Neural crest cell (in vitro differentiated cells): ENCODE measurements at regions not wholly inside any gene's neighbourhood (a gene's known extent, or its start where the extent isn't known, plus 50 kb on each side); places are given as distances from the start of the nearest gene placed in this dataset.

Source experiments
- DNase-seq: peaks from one replicate; pipeline ENCODE4 v3.0.0; 2021; ENCODE audit warnings: low read depth, mixed read lengths, low spot score
- H3K27ac Mint-ChIP-seq: one replicate; pipeline ENCODE4 v1.8.0; 2021; ENCODE audit warnings: mild to moderate bottlenecking, mixed read lengths; ENCODE audit not compliant: unreplicated experiment
- H3K27me3 Mint-ChIP-seq: 2 replicates; pipeline ENCODE4 v1.8.0; 2021; ENCODE audit warnings: low read depth, mild to moderate bottlenecking, mixed read lengths
- H3K36me3 Mint-ChIP-seq: 2 replicates; pipeline ENCODE4 v1.8.0; 2021; ENCODE audit warnings: low read depth, mild to moderate bottlenecking, mixed read lengths
- H3K4me1 Mint-ChIP-seq: 2 replicates; pipeline ENCODE4 v1.8.0; 2021; ENCODE audit warnings: mixed read lengths
- H3K4me3 Mint-ChIP-seq: one replicate; pipeline ENCODE4 v1.8.0; 2021; ENCODE audit warnings: mild to moderate bottlenecking, mixed read lengths
- H3K9me3 Mint-ChIP-seq: 2 replicates; pipeline ENCODE4 v1.8.0; 2021; ENCODE audit warnings: mixed read lengths
- TF ChIP-seq, protein P1 (sequence below): fragments of 200-600 bp; sonication (generic); conservative IDR thresholded peaks from 2 replicates; pipeline ENCODE4 v1.5.0; 2021; ENCODE audit warnings: antibody characterized with exemption, mild to moderate bottlenecking

DNA sequence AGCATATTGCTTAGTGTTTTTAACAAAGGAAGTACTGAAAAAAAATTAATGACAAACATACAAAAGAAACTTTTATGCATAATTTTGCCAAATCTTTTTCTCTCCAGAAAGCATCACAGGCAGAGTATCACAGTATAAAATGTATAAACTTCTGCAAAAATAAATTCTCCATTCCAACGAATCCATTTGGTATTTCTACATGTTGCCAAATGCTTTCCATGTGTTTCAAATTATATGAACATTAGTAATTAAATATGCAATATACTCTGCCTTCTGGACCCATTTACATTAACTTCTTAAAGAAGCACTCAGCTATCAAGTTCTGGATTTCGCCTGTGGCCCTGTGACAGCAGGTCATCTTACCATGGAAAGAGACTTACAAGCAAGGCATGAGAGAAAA is 189.1 kb upstream of the ALCAM start:
- H3K27me3 Mint-ChIP-seq, result no peaks in the 10 kb centered on the region
- no peaks in the 10 kb centered on the region for H3K4me1 Mint-ChIP-seq
- H3K4me3 Mint-ChIP-seq, result no peak overlapping the region
- DNase-seq, result no peak
- no peaks in the 10 kb centered on the region for H3K9me3 Mint-ChIP-seq
- TF ChIP-seq, protein P1, sequence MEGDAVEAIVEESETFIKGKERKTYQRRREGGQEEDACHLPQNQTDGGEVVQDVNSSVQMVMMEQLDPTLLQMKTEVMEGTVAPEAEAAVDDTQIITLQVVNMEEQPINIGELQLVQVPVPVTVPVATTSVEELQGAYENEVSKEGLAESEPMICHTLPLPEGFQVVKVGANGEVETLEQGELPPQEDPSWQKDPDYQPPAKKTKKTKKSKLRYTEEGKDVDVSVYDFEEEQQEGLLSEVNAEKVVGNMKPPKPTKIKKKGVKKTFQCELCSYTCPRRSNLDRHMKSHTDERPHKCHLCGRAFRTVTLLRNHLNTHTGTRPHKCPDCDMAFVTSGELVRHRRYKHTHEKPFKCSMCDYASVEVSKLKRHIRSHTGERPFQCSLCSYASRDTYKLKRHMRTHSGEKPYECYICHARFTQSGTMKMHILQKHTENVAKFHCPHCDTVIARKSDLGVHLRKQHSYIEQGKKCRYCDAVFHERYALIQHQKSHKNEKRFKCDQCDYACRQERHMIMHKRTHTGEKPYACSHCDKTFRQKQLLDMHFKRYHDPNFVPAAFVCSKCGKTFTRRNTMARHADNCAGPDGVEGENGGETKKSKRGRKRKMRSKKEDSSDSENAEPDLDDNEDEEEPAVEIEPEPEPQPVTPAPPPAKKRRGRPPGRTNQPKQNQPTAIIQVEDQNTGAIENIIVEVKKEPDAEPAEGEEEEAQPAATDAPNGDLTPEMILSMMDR, result no peak
- H3K27ac Mint-ChIP-seq, result no peak overlapping the region
- H3K36me3 Mint-ChIP-seq, result no peaks in the 10 kb centered on the region

DNA sequence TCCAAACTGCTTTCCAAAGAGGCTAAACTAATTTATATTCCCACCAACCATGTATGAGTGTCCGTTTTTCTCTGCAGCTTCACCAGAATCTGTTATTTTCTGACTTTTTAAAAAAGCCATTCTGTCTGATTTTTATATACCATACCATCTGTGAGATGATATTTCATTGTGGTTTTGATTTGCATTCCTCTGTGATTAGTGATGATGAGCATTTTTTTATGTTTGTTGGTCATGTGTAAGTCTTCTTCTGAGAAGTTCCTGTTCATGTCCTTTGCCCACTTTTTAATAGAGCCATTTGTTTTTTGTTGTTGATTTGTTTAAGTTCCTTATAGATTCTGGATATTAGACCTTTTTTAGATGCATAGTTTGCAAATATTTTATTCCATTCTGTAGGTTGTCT is 179.4 kb upstream of the ALCAM start:
- no peaks in the 10 kb centered on the region for H3K27me3 Mint-ChIP-seq
- no peak overlapping the region for H3K4me3 Mint-ChIP-seq
- no peak for DNase-seq
- TF ChIP-seq, protein P1, result no peak
- peaks cover 5% of the 10 kb centered on the region for H3K36me3 Mint-ChIP-seq
- no peak overlapping the region for H3K27ac Mint-ChIP-seq
- no peaks in the 10 kb centered on the region for H3K4me1 Mint-ChIP-seq
- peaks cover 3% of the 10 kb centered on the region for H3K9me3 Mint-ChIP-seq

DNA sequence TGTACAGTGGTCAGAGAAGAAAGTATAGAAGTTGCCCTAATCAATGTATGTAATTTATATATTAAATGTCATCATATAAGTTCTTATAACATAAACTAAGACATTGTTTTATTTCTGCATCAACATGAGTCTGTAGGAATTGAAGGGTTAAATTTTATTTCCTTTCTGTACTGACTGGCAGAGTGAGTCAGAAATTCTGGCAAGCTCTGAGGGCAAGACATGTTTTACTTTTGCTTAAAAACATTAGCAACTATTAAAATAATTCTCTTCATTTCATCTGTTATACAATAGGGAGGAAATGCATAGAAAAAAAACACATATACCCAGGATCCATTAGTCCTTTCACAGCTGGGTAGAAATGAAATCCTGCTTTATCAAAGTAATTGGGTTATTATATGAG is 171.4 kb upstream of the ALCAM start:
- no peak for DNase-seq
- Mint-ChIP-seq H3K36me3 (peaks cover 3% of the 10 kb centered on the region), H3K4me1 (no peaks in the 10 kb centered on the region), H3K9me3 (peaks cover 4% of the 10 kb centered on the region), H3K27ac (no peak overlapping the region), H3K4me3 (no peak overlapping the region), H3K27me3 (no peaks in the 10 kb centered on the region)
- TF ChIP-seq, protein P1, result no peak

DNA sequence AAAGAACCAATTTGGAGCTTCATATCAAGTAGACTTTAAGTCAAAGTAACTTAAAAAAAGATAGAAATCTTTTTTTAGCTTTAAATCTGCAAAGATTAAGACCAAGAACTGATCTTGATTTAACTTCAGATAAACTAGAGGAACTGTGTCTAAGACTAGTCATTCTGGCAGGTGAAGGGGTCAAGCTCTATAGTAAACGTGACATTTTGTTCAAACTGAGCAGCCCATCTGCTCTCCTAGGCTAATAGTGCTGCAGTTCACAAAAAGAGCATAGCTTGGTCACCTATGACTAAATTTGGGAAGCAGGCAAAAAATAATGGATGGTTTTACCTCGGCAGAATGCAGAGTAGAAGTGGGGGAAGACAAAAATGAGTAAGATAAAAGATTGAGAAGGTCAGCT is 168.8 kb upstream of the ALCAM start:
- TF ChIP-seq, protein P1, result no peak
- no peak for DNase-seq
- peaks cover 2% of the 10 kb centered on the region for H3K9me3 Mint-ChIP-seq
- no peaks in the 10 kb centered on the region for H3K36me3 Mint-ChIP-seq
- no peaks in the 10 kb centered on the region for H3K27me3 Mint-ChIP-seq
- H3K27ac Mint-ChIP-seq, result no peak overlapping the region
- H3K4me3 Mint-ChIP-seq, result no peak overlapping the region
- H3K4me1 Mint-ChIP-seq, result no peaks in the 10 kb centered on the region

DNA sequence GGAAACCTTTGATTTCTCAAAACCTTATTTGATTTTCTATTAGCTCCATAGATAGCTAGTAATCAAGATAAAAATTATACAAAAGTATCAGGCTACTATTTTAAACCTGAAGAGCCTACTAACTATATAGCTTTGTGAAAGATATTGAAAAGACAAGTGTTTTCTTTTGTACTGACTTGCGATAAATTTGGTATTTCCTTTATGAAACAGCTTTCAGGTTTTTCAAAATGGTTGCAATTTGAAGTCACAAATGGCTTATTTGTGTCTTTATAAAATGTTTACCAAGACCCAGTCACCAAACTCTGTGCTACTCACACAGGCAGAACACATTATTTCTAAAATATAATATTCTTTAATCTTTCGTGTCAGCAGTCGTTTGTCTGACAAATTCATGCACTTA is 167.5 kb upstream of the ALCAM start:
- no peak overlapping the region for H3K4me3 Mint-ChIP-seq
- H3K27ac Mint-ChIP-seq, result no peak overlapping the region
- TF ChIP-seq, protein P1, result no peak
- H3K9me3 Mint-ChIP-seq, result no peaks in the 10 kb centered on the region
- DNase-seq, result no peak
- H3K36me3 Mint-ChIP-seq, result no peaks in the 10 kb centered on the region
- no peaks in the 10 kb centered on the region for H3K4me1 Mint-ChIP-seq
- no peaks in the 10 kb centered on the region for H3K27me3 Mint-ChIP-seq

DNA sequence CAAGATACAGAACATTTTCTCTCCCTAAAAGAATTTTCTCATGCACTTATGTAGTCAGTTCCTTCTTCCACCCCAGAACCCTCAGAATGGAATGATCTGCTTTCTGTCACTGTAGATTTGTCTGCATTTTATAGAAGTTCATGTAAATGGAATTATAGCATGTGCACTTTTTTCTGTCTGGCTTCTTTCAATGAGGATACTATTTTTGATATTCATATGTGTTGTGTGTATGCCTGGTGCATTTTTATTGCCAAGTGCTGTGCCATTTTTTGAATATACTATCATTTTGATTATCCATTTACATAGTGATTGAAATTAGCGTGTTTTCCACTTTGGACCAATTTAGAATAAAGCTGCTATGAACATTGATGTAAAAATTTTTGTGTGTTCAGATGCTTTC is 156.6 kb upstream of the ALCAM start:
- peaks cover 2% of the 10 kb centered on the region for H3K9me3 Mint-ChIP-seq
- TF ChIP-seq, protein P1, result no peak
- no peaks in the 10 kb centered on the region for H3K27me3 Mint-ChIP-seq
- DNase-seq, result no peak
- H3K36me3 Mint-ChIP-seq, result no peaks in the 10 kb centered on the region
- H3K4me3 Mint-ChIP-seq, result no peak overlapping the region
- H3K27ac Mint-ChIP-seq, result no peak overlapping the region
- no peaks in the 10 kb centered on the region for H3K4me1 Mint-ChIP-seq
